ENCODE measurements at regions not wholly inside any gene's neighbourhood (a gene's known extent, or its start where the extent isn't known, plus 50 kb on each side); places are given as distances from the start of the nearest gene placed in this dataset.

GRCh38 chr5:4348919-4349318 lies 753.3 kb downstream of the IRX1 start:
- no peak for DNase-seq

- DNase-seq: no peak
Observed at GRCh38 chr5:4356201-4356600, 760.6 kb downstream of the IRX1 start.

GRCh38 chr5:4359847-4360246 lies 764.2 kb downstream of the IRX1 start:
- DNase-seq: no peak

- no peak for DNase-seq
Observed at GRCh38 chr5:4361753-4362152, 766.1 kb downstream of the IRX1 start.

- no peak for DNase-seq
Observed at GRCh38 chr5:4362411-4362810, 766.8 kb downstream of the IRX1 start.

- DNase-seq: no peak
Observed at GRCh38 chr5:4363045-4363444, 767.4 kb downstream of the IRX1 start.

- DNase-seq: no peak
Observed at GRCh38 chr5:4366628-4367027, 771.0 kb downstream of the IRX1 start.

GRCh38 chr5:4370218-4370617 lies 769.9 kb upstream of the ADAMTS16 start:
- no peak for DNase-seq

GRCh38 chr5:4372481-4372880 lies 767.6 kb upstream of the ADAMTS16 start:
- DNase-seq: no peak

- no peak for DNase-seq
Observed at GRCh38 chr5:4373051-4373820, 766.9 kb upstream of the ADAMTS16 start.

GRCh38 chr5:4374866-4375265 lies 765.3 kb upstream of the ADAMTS16 start:
- DNase-seq: no peak

GRCh38 chr5:4375640-4376039 lies 764.5 kb upstream of the ADAMTS16 start:
- no peak for DNase-seq

- DNase-seq: no peak
Observed at GRCh38 chr5:4383102-4383501, 757.0 kb upstream of the ADAMTS16 start.

- no peak for DNase-seq
Observed at GRCh38 chr5:4383518-4384198, 756.5 kb upstream of the ADAMTS16 start.

- DNase-seq: no peak
Observed at GRCh38 chr5:4384649-4385048, 755.5 kb upstream of the ADAMTS16 start.

- no peak for DNase-seq
Observed at GRCh38 chr5:4386152-4386551, 754.0 kb upstream of the ADAMTS16 start.

GRCh38 chr5:4387290-4387689 lies 752.8 kb upstream of the ADAMTS16 start:
- no peak for DNase-seq

GRCh38 chr5:4395752-4396151 lies 744.4 kb upstream of the ADAMTS16 start:
- no peak for DNase-seq

- no peak for DNase-seq
Observed at GRCh38 chr5:4405614-4406219, 734.4 kb upstream of the ADAMTS16 start.

GRCh38 chr5:4410151-4410550 lies 730.0 kb upstream of the ADAMTS16 start:
- DNase-seq: no peak

GRCh38 chr5:4411664-4412063 lies 728.5 kb upstream of the ADAMTS16 start:
- DNase-seq: no peak

GRCh38 chr5:4413996-4414395 lies 726.1 kb upstream of the ADAMTS16 start:
- no peak for DNase-seq

- DNase-seq: no peak
Observed at GRCh38 chr5:4418084-4418483, 722.0 kb upstream of the ADAMTS16 start.

GRCh38 chr5:4419281-4419680 lies 720.8 kb upstream of the ADAMTS16 start:
- DNase-seq: no peak
